IMR-90 (cell line): ENCODE measurements at regions not wholly inside any gene's neighbourhood (a gene's known extent, or its start where the extent isn't known, plus 50 kb on each side); places are given as distances from the start of the nearest gene placed in this dataset.

Experiments used
- ATAC-seq: fragments of 200-7000 bp; cut with Tn5 transposase; 2 replicates; pipeline ENCODE4 v1.9.1; 2020; ENCODE audit warnings: low read depth, mild to moderate bottlenecking, moderate library complexity
- BruUV-seq: library from RNA; stranded (reverse); fragments of 400-500 nt; replicated peaks from 2 replicates; lab custom pipeline; 2021; lab: Mats Ljungman, UMichigan
- CTCF ChIA-PET: fragments of 300-600 bp; formaldehyde crosslinking; extraction: SDS; loops from one replicate; lab custom pipeline; 2021; ENCODE audit warnings: antibody characterized with exemption; lab: Yijun Ruan, JAX
- POLR2A ChIA-PET: fragments of 300-600 bp; sonication (Branson Sonifier 250); formaldehyde crosslinking; loops from one replicate; lab custom pipeline; 2022; ENCODE audit warnings: antibody characterized with exemption; ENCODE audit not compliant: unreplicated experiment; lab: Charles Lee
- DNase-seq: peaks from one replicate; pipeline ENCODE4 v3.0.0; 2013
- H2AFZ ChIP-seq: replicated peaks from 2 replicates; pipeline ENCODE3; 2013; ENCODE audit warnings: low read length, mild to moderate bottlenecking; ENCODE audit not compliant: poor library complexity
- H2AK5ac ChIP-seq: 2 replicates; pipeline ENCODE4 v1.6.1; 2013; ENCODE audit warnings: low read depth, low read length, inconsistent platforms
- H2AK9ac ChIP-seq: replicated peaks from 2 replicates; pipeline ENCODE3; 2013; ENCODE audit warnings: mild to moderate bottlenecking, low read depth, low read length, moderate library complexity; ENCODE audit not compliant: poor library complexity
- H2BK120ac ChIP-seq: 2 replicates; pipeline ENCODE4 v1.6.1; 2013; ENCODE audit warnings: low read depth, low read length, inconsistent platforms
- H2BK15ac ChIP-seq: 3 replicates; pipeline ENCODE4 v1.6.1; 2013; ENCODE audit warnings: low read depth, low read length, inconsistent platforms
- H2BK20ac ChIP-seq: 2 replicates; pipeline ENCODE4 v1.6.1; 2013; ENCODE audit warnings: low read depth, mild to moderate bottlenecking, inconsistent platforms, low read length, moderate library complexity
- H2BK5ac ChIP-seq: 2 replicates; pipeline ENCODE4 v1.6.1; 2013; ENCODE audit warnings: mild to moderate bottlenecking, low read depth, low read length, inconsistent platforms; ENCODE audit not compliant: poor library complexity, severe bottlenecking
- H3K14ac ChIP-seq: replicated peaks from 2 replicates; pipeline ENCODE4 v1.6.1; 2013; ENCODE audit warnings: low read depth, low read length, inconsistent platforms
- H3K18ac ChIP-seq: 2 replicates; pipeline ENCODE4 v1.6.1; 2013; ENCODE audit warnings: low read depth, low read length, control low read depth
- H3K23ac ChIP-seq: 2 replicates; pipeline ENCODE4 v1.6.1; 2013; ENCODE audit warnings: low read depth, low read length, inconsistent platforms
- H3K27ac ChIP-seq: 2 replicates; pipeline ENCODE4 v1.5.1; 2013; ENCODE audit warnings: mild to moderate bottlenecking, control low read depth, low read length; ENCODE audit not compliant: insufficient read depth
- H3K27me3 ChIP-seq: 2 replicates; pipeline ENCODE4 v1.6.1; 2013; ENCODE audit warnings: low read length; ENCODE audit not compliant: control insufficient read depth, insufficient read depth
- H3K36me3 ChIP-seq: 2 replicates; pipeline ENCODE4 v1.6.1; 2013; ENCODE audit warnings: low read length, mixed read lengths; ENCODE audit not compliant: control insufficient read depth, insufficient read depth
- H3K4ac ChIP-seq: 2 replicates; pipeline ENCODE4 v1.6.1; 2013; ENCODE audit warnings: low read depth, low read length, inconsistent platforms
- H3K4me1 ChIP-seq: 2 replicates; pipeline ENCODE4 v1.6.1; 2013; ENCODE audit warnings: low read length, mixed read lengths; ENCODE audit not compliant: control insufficient read depth, insufficient read depth
- H3K4me2 ChIP-seq: 2 replicates; pipeline ENCODE4 v1.6.1; 2013; ENCODE audit warnings: low read depth, mild to moderate bottlenecking, control low read depth, low read length, moderate library complexity
- H3K4me3 ChIP-seq: 2 replicates; pipeline ENCODE4 v1.5.1; 2013; ENCODE audit warnings: low read depth, mild to moderate bottlenecking, control low read depth, low read length, moderate library complexity; ENCODE audit not compliant: insufficient read depth
- H3K56ac ChIP-seq: 2 replicates; pipeline ENCODE4 v1.6.1; 2013; ENCODE audit warnings: low read length, inconsistent platforms; ENCODE audit not compliant: insufficient read depth; ENCODE audit errors: extremely low read depth
- H3K79me1 ChIP-seq, 2 experiments: 2 replicates each; pipeline ENCODE4 v1.6.1; 2013; ENCODE audit warnings: low read length in 2 of 2, inconsistent platforms in 1 of 2, low read depth in 1 of 2
- H3K9ac ChIP-seq: 2 replicates; pipeline ENCODE4 v1.6.1; 2013; ENCODE audit warnings: low read depth, low read length, control low read depth
- H3K9me1 ChIP-seq: 2 replicates; pipeline ENCODE4 v1.6.1; 2013; ENCODE audit warnings: low read length, inconsistent platforms; ENCODE audit not compliant: insufficient read depth
- H3K9me3 ChIP-seq: 2 replicates; pipeline ENCODE4 v1.6.1; 2013; ENCODE audit warnings: low read length; ENCODE audit not compliant: control insufficient read depth, insufficient read depth
- H4K20me1 ChIP-seq: 2 replicates; pipeline ENCODE4 v1.6.1; 2013; ENCODE audit warnings: low read length, inconsistent platforms; ENCODE audit not compliant: insufficient read depth
- H4K5ac ChIP-seq: 2 replicates; pipeline ENCODE4 v1.6.1; 2013; ENCODE audit warnings: mild to moderate bottlenecking, low read depth, low read length, control low read depth
- H4K8ac ChIP-seq, 2 experiments: 2 replicates each; pipeline ENCODE4 v1.6.1; 2013; ENCODE audit warnings: low read depth in 2 of 2, low read length in 2 of 2, control low read depth in 1 of 2, inconsistent platforms in 1 of 2
- H4K91ac ChIP-seq: 2 replicates; pipeline ENCODE4 v1.6.1; 2013; ENCODE audit warnings: low read depth, low read length, inconsistent platforms; ENCODE audit not compliant: insufficient read depth
- BHLHE40 ChIP-seq: fragments of 150-350 bp; IDR thresholded peaks from 2 replicates; pipeline ENCODE4 v1.6.1; 2016; ENCODE audit warnings: mild to moderate bottlenecking, low read depth, low read length
- CEBPB ChIP-seq: IDR thresholded peaks from 2 replicates; pipeline ENCODE4 v1.6.1; 2012; ENCODE audit warnings: low read depth, low read length, improper control_type of control experiment
- CHD1 ChIP-seq: IDR thresholded peaks from 2 replicates; pipeline ENCODE4 v1.6.1; 2012; ENCODE audit warnings: low read depth, low read length, improper control_type of control experiment
- CTCF ChIP-seq: conservative IDR thresholded peaks from 2 replicates; pipeline ENCODE4 v1.5.1; 2012; ENCODE audit warnings: mild to moderate bottlenecking, low read depth, low read length, improper control_type of control experiment
- ELK1 ChIP-seq: fragments of 150-350 bp; IDR thresholded peaks from 2 replicates; pipeline ENCODE4 v1.6.1; 2016; ENCODE audit warnings: low read depth, mild to moderate bottlenecking, low read length, moderate library complexity, borderline replicate concordance
- FOS ChIP-seq: fragments of 150-350 bp; IDR thresholded peaks from 2 replicates; pipeline ENCODE4 v1.6.1; 2016; ENCODE audit warnings: low read depth, low read length
- MAFK ChIP-seq: IDR thresholded peaks from 2 replicates; pipeline ENCODE4 v1.6.1; 2012; ENCODE audit warnings: low read depth, low read length, improper control_type of control experiment
- MAZ ChIP-seq: IDR thresholded peaks from 2 replicates; pipeline ENCODE4 v1.6.1; 2012; ENCODE audit warnings: low read depth, mild to moderate bottlenecking, low read length, improper control_type of control experiment, moderate library complexity, borderline replicate concordance
- MXI1 ChIP-seq: IDR thresholded peaks from 2 replicates; pipeline ENCODE4 v1.6.1; 2012; ENCODE audit warnings: low read depth, mild to moderate bottlenecking, low read length, moderate library complexity, borderline replicate concordance
- NFE2L2 ChIP-seq: fragments of 150-350 bp; IDR thresholded peaks from 2 replicates; pipeline ENCODE4 v1.6.1; 2016; ENCODE audit warnings: low read depth, mild to moderate bottlenecking, low read length
- POLR2A ChIP-seq: IDR thresholded peaks from 2 replicates; pipeline ENCODE4 v1.6.1; 2012; ENCODE audit warnings: mild to moderate bottlenecking, low read depth, low read length
- RAD21 ChIP-seq: IDR thresholded peaks from 2 replicates; pipeline ENCODE4 v1.6.1; 2012; ENCODE audit warnings: low read length, improper control_type of control experiment
- RCOR1 ChIP-seq: IDR thresholded peaks from 2 replicates; pipeline ENCODE4 v1.6.1; 2012; ENCODE audit warnings: mild to moderate bottlenecking, low read length, improper control_type of control experiment; ENCODE audit not compliant: insufficient replicate concordance
- RFX5 ChIP-seq: IDR thresholded peaks from 2 replicates; pipeline ENCODE4 v1.8.0; 2012; ENCODE audit warnings: low read depth, mild to moderate bottlenecking, low read length, moderate library complexity
- SMC3 ChIP-seq: fragments of 150-350 bp; IDR thresholded peaks from 2 replicates; pipeline ENCODE4 v1.6.1; 2016; ENCODE audit warnings: low read depth, mild to moderate bottlenecking, antibody characterized with exemption, low read length, moderate library complexity
- USF2 ChIP-seq: fragments of 150-350 bp; IDR thresholded peaks from 2 replicates; pipeline ENCODE4 v1.6.1; 2017; ENCODE audit warnings: mild to moderate bottlenecking, antibody characterized with exemption, low read length, low read depth
- dilution Hi-C: fragments of 300-500 bp; cut with HindIII; formaldehyde crosslinking; loops from one replicate; pipeline ENCODE4 v1.14.3; 2018; ENCODE audit warnings: low sequenced_read_pairs; ENCODE audit not compliant: unreplicated experiment
- in situ Hi-C: fragments of 300-500 bp; cut with MboI; formaldehyde crosslinking; loops from 3 replicates; pipeline ENCODE4 v1.14.3; 2019; ENCODE audit warnings: low sequenced_read_pairs, inconsistent platforms, mixed read lengths
- intact Hi-C: fragments of 100-400 bp; cut with micrococcal nuclease; formaldehyde crosslinking; loops from 2 replicates; pipeline ENCODE4 v1.10.0; 2022

- TF ChIP-seq BHLHE40 (no peak), CEBPB (no peak), MAZ (no peak)
Observed at GRCh38 chr3:40617084-40617483, 92.3 kb downstream of the ZNF621 start (continued).

- no peak for ATAC-seq
- Histone ChIP-seq H2BK15ac (no peak overlapping the region), H4K5ac (no peak overlapping the region), H3K79me1 (no peaks in the 10 kb centered on the region), H3K36me3 (no peaks in the 10 kb centered on the region), H4K91ac (no peak overlapping the region), H4K20me1 (no peaks in the 10 kb centered on the region), H2BK120ac (no peak overlapping the region), H3K4ac (no peak overlapping the region), H3K27me3 (peaks cover 3% of the 10 kb centered on the region), H3K4me3 (no peak overlapping the region), H2BK5ac (no peak overlapping the region), H3K9me3 (no peaks in the 10 kb centered on the region), H3K9me1 (no peaks in the 10 kb centered on the region), H3K27ac (no peak overlapping the region), H3K4me1 (no peaks in the 10 kb centered on the region), H2AK9ac (no peak overlapping the region), H2AK5ac (no peak overlapping the region), H2BK20ac (no peak overlapping the region), H3K23ac (no peak overlapping the region), H3K4me2 (no peak overlapping the region), H3K14ac (no peak overlapping the region), H2AFZ (no peak overlapping the region), H4K8ac (no peak overlapping the region), H3K18ac (no peak overlapping the region), H3K56ac (no peak overlapping the region), H3K9ac (no peak overlapping the region)
- no peak for TF ChIP-seq USF2
- no peak for TF ChIP-seq NFE2L2
- TF ChIP-seq RFX5, result no peak
- no peak for TF ChIP-seq FOS
- TF ChIP-seq MAFK, result no peak
- no peak for TF ChIP-seq ELK1
- TF ChIP-seq POLR2A, result no peak
- no peak for TF ChIP-seq SMC3
- no peak for TF ChIP-seq CHD1
- no peak for TF ChIP-seq CTCF
- no peak for TF ChIP-seq RAD21
- no peak for TF ChIP-seq MXI1
- no peak for TF ChIP-seq RCOR1
- intact Hi-C loops, result no loop called here
- in situ Hi-C loops, result no loop called here
- ChIA-PET CTCF (no interaction called here), POLR2A (no interaction called here)
- dilution Hi-C loops, result no loop called here
- no TSS peak for BruUV-seq
- no peak for DNase-seq
Observed at GRCh38 chr3:40618158-40618557, 93.4 kb downstream of the ZNF621 start.
